Activated B cell treated with CpG ODN at 0.5 μM for 24 hours (primary cell): ENCODE measurements at regions not wholly inside any gene's neighbourhood (a gene's known extent, or its start where the extent isn't known, plus 50 kb on each side); places are given as distances from the start of the nearest gene placed in this dataset.

Experiments used
- ATAC-seq: fragments of 200-7000 bp; cut with Tn5 transposase; one replicate; pipeline ENCODE4 v1.10.0; 2021; ENCODE audit warnings: low read depth, mild to moderate bottlenecking, moderate library complexity
- CTCF ChIA-PET: fragments of 350-600 bp; sonication (Branson Sonifier 250); formaldehyde crosslinking; loops from one replicate; lab custom pipeline; 2021; ENCODE audit warnings: antibody characterized with exemption; lab: Charles Lee
- POLR2A ChIA-PET: fragments of 350-600 bp; sonication (Branson Sonifier 250); formaldehyde crosslinking; loops from one replicate; lab custom pipeline; 2021; ENCODE audit warnings: antibody characterized with exemption; lab: Charles Lee
- DNase-seq: peaks from one replicate; pipeline ENCODE4 v3.0.0; 2022
- H3K27ac Mint-ChIP-seq: one replicate; pipeline ENCODE4 v1.8.0; 2020; ENCODE audit warnings: mixed read lengths
- H3K27me3 Mint-ChIP-seq: one replicate; pipeline ENCODE4 v1.8.0; 2021; ENCODE audit warnings: mixed read lengths
- H3K36me3 Mint-ChIP-seq: one replicate; pipeline ENCODE4 v1.8.0; 2021; ENCODE audit warnings: low read depth, mixed read lengths
- H3K4me1 Mint-ChIP-seq: one replicate; pipeline ENCODE4 v1.8.0; 2021; ENCODE audit warnings: mixed read lengths
- H3K4me3 Mint-ChIP-seq: one replicate; pipeline ENCODE4 v1.8.0; 2020; ENCODE audit warnings: mild to moderate bottlenecking, mixed read lengths
- H3K9me3 Mint-ChIP-seq: one replicate; pipeline ENCODE4 v1.8.0; 2020; ENCODE audit warnings: mixed read lengths
- intact Hi-C: fragments of 100-400 bp; cut with micrococcal nuclease; formaldehyde crosslinking; loops from one replicate; pipeline ENCODE4 v1.15.1; 2024
- TF ChIP-seq, protein P1 (sequence below): fragments of 200-600 bp; IDR thresholded peaks from one replicate; pipeline ENCODE4 v1.8.0; 2022; ENCODE audit warnings: antibody characterized with exemption, mild to moderate bottlenecking

DNA sequence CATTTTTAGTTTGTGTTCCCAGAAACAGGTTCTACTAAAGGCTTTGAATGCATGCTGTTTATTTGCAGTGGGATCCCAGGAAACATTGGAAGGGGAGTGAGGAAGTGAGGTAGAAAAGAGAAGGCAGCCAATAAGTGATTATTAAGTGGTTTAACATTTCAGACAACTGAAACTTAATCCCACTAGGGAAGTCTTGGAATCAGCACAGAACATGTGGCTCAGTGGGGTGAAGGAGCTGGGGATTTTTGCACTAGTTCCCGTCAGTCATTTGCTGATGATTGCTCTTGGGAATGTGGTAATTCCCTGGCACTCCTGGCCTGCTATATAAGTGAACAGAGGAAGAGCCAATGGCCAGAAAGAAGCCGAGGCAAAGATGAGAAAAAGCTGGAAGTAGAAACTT lies 1053.0 kb upstream of the IGFBP7 start:
- no peak overlapping the region for H3K4me3 Mint-ChIP-seq
- no peak for DNase-seq
- CTCF ChIA-PET, result no interaction called here
- POLR2A ChIA-PET, result no interaction called here
- TF ChIP-seq, protein P1, sequence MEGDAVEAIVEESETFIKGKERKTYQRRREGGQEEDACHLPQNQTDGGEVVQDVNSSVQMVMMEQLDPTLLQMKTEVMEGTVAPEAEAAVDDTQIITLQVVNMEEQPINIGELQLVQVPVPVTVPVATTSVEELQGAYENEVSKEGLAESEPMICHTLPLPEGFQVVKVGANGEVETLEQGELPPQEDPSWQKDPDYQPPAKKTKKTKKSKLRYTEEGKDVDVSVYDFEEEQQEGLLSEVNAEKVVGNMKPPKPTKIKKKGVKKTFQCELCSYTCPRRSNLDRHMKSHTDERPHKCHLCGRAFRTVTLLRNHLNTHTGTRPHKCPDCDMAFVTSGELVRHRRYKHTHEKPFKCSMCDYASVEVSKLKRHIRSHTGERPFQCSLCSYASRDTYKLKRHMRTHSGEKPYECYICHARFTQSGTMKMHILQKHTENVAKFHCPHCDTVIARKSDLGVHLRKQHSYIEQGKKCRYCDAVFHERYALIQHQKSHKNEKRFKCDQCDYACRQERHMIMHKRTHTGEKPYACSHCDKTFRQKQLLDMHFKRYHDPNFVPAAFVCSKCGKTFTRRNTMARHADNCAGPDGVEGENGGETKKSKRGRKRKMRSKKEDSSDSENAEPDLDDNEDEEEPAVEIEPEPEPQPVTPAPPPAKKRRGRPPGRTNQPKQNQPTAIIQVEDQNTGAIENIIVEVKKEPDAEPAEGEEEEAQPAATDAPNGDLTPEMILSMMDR, result no peak
- peaks cover 4% of the 10 kb centered on the region for H3K9me3 Mint-ChIP-seq
- H3K27me3 Mint-ChIP-seq, result no peaks in the 10 kb centered on the region
- no peaks in the 10 kb centered on the region for H3K4me1 Mint-ChIP-seq
- intact Hi-C loops, result no loop called here
- no peak overlapping the region for H3K27ac Mint-ChIP-seq
- ATAC-seq, result no peak
- no peaks in the 10 kb centered on the region for H3K36me3 Mint-ChIP-seq

DNA sequence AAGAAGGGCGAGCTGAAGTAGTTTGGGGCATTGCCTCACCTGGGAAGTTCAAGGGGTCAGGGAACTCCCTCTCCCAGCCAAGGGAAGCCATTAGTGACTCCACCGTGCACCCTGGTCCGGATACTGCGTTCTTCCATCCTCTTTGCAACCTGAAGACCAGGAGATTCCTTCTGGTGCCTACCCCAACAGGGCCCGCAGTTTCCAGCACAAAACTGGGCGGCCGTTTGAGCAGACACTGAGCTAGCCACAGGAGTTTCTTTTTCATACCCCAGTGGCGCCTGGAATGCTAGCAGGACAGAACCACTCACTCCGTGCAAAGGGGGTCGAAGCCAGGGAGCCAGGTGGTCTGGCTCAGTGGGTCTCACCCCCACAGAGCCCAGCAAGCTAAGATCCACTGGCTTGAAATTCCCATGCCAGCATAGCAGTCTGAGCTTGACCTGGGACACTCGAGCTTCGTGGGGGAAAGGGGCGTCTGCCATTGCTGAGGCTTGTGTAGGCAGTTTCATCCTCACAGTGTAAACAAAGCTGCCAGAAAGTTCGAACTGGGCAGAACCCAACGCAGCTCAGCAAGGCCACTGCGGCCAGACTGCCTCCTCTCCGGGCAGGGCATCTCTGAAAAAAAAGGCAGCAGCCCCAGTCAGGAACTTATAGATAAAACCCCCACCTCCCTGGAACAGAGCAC lies 1039.4 kb upstream of the IGFBP7 start:
- no peak overlapping the region for H3K27ac Mint-ChIP-seq
- H3K4me1 Mint-ChIP-seq, result no peaks in the 10 kb centered on the region
- POLR2A ChIA-PET, result no interaction called here
- CTCF ChIA-PET, result no interaction called here
- no peaks in the 10 kb centered on the region for H3K36me3 Mint-ChIP-seq
- no peaks in the 10 kb centered on the region for H3K27me3 Mint-ChIP-seq
- ATAC-seq (no peak), DNase-seq (no peak)
- no peak overlapping the region for H3K4me3 Mint-ChIP-seq
- TF ChIP-seq, protein P1, result no peak
- peaks cover 3% of the 10 kb centered on the region for H3K9me3 Mint-ChIP-seq
- intact Hi-C loops, result no loop called here

DNA sequence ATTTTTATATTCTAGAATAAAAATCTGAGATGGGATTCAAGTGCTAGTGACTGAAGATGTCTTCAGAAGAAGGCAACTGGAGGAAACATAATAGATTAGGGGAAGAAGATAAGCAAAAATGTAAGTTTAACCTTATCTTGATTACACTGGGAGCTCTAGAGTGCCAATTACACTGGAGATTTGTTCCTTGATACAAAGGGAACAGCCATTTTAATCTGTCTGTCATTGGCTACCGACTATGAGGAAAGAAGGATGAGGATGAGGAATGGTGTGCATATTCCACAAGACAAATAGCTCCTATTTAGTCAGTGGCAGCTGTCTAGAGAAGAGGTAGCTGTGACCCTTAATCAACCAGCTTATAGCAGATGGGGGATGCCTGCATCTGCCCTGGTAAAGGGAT lies 1034.5 kb upstream of the IGFBP7 start:
- Mint-ChIP-seq H3K27ac (no peak overlapping the region), H3K9me3 (peaks cover 2% of the 10 kb centered on the region), H3K27me3 (no peaks in the 10 kb centered on the region), H3K4me1 (no peaks in the 10 kb centered on the region), H3K36me3 (no peaks in the 10 kb centered on the region), H3K4me3 (no peak overlapping the region)
- DNase-seq, result no peak
- no peak for ATAC-seq
- intact Hi-C loops, result no loop called here
- POLR2A ChIA-PET, result no interaction called here
- CTCF ChIA-PET, result no interaction called here
- TF ChIP-seq, protein P1, result no peak

DNA sequence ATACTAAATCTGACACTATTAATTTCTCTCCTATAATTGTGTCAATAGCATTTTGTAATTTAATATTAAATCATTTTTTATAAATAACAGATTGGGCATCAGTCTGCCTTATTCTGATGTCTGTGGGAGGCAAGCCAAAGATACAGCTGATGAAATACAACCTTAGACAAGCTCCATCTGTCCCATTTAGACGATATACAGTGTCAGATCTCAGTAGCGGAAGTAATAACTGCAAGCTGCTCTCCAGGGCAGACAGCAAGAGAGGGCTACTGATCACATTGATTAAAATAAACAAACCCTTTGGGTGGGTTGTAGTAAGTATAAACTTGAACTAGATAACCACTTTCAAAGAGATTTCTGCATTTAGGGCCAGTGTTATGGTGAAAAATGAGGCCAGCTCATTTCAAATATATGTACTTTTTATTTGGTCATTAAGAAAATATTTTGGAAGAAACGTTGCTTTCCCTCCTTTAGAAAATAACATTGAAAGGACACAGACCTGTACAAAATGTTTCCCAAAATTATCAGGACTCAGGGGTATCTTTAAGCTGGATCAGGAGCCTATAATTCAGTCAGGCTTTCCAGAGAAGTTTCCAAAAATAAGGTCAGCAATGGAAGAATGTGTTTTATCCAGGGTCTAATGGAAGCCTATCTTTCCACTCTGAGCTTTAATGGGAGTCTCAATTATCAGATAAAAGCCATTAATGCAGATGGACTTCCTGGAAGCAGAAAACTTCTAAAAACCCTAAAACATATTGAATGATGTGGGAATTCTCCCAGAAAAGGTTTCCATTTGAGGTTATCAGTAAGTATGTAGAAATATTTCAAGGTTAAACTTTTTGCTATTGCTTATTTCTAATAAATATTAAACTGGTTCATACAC lies 1028.8 kb upstream of the IGFBP7 start:
- Mint-ChIP-seq H3K27ac (no peak overlapping the region), H3K4me1 (no peaks in the 10 kb centered on the region), H3K9me3 (peaks cover 3% of the 10 kb centered on the region), H3K27me3 (no peaks in the 10 kb centered on the region), H3K4me3 (no peak overlapping the region), H3K36me3 (no peaks in the 10 kb centered on the region)
- DNase-seq, result no peak
- intact Hi-C loops, result no loop called here
- ATAC-seq, result no peak
- POLR2A ChIA-PET, result no interaction called here
- TF ChIP-seq, protein P1, result no peak
- CTCF ChIA-PET, result no interaction called here

DNA sequence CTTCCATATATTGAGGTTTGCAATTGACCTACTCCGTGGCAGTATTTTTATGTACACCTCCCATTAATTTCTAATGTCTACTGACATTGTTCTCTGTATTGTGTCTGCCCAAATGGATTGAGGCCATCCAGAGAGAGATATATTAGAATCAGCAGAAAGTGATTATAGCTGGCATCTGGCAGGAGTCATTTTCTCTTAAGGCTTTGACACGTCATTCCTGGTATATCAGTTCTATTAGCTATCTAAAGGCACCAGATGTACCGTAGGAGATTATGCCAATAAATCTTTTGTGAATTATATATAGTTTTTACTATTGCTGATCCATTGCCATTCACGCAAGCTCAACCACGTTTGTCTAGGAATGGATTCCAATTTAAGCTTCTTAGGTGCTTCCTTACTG lies 1026.4 kb upstream of the IGFBP7 start:
- Mint-ChIP-seq H3K27me3 (no peaks in the 10 kb centered on the region), H3K36me3 (no peaks in the 10 kb centered on the region), H3K27ac (no peak overlapping the region), H3K9me3 (peaks cover 5% of the 10 kb centered on the region), H3K4me1 (no peaks in the 10 kb centered on the region), H3K4me3 (no peak overlapping the region)
- ChIA-PET CTCF (no interaction called here), POLR2A (no interaction called here)
- DNase-seq (no peak), ATAC-seq (no peak)
- TF ChIP-seq, protein P1, result no peak
- intact Hi-C loops, result no loop called here
